ENCODE measurements at regions not wholly inside any gene's neighbourhood (a gene's known extent, or its start where the extent isn't known, plus 50 kb on each side); places are given as distances from the start of the nearest gene placed in this dataset.
"Not testable (repeated sequence)": the region's sequence is repeated elsewhere in the genome, so short reads cannot be mapped to it uniquely, and the experiment has no call there.

DNA sequence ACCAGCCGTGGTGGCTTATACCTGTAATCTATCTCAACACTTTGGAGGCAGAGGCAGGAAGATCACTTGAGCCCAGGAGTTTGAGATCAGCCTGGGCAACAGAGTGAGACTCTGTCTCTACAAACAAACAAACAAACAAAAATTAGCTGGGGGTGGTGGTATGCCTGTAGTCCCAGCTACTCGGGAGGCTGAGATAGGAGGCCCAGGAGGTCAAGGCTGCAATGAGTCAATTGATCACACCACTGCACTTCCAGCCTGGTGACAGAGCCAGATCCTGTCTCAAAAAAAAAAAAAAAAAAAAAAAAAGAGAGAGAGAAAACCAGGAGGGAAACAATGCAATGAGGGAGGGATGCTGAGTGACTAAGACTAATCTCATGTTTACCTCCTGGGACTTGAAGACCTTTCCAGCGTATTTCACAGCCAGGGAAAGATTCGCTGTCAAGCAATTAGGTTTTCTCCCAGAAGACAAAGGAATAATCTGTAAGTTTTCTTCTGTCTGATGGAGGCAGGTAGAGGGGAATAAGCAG, 51.1 kb upstream of the MIER3 start:
- no peak for DNase-seq (ENCODE audit: extremely low read depth, low read depth)
- no peak overlapping the region for H3K4me3 ChIP-seq (replicated peaks; ENCODE audit: low read depth, low read length)
- TF ChIP-seq, protein P1, sequence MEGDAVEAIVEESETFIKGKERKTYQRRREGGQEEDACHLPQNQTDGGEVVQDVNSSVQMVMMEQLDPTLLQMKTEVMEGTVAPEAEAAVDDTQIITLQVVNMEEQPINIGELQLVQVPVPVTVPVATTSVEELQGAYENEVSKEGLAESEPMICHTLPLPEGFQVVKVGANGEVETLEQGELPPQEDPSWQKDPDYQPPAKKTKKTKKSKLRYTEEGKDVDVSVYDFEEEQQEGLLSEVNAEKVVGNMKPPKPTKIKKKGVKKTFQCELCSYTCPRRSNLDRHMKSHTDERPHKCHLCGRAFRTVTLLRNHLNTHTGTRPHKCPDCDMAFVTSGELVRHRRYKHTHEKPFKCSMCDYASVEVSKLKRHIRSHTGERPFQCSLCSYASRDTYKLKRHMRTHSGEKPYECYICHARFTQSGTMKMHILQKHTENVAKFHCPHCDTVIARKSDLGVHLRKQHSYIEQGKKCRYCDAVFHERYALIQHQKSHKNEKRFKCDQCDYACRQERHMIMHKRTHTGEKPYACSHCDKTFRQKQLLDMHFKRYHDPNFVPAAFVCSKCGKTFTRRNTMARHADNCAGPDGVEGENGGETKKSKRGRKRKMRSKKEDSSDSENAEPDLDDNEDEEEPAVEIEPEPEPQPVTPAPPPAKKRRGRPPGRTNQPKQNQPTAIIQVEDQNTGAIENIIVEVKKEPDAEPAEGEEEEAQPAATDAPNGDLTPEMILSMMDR (IDR thresholded peaks at IDR 0.05; ENCODE audit: low read depth, low read length, missing control alignments): no peak

DNA sequence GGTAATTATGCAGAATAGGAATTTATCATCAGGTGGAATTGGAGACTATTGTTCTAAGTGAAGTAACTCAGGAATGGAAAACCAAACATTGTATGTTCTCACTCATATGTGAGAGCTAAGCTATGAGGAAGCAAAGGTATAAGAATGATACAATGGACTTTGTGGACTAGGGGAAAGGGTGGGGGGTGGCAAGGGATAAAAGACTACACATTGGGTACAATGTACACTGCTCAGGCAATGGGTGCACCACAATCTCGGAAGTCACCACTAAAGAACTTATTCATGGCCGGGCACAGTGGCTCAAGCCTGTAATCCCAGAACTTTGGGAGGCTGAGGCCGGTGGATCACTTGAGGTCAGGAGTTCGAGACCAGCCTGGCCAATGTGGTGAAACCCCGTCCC, 51.6 kb upstream of the MIER3 start:
- not testable (repeated sequence) for H3K4me3 ChIP-seq (replicated peaks; ENCODE audit: low read depth, low read length); DNase-seq (ENCODE audit: extremely low read depth, low read depth)

DNA sequence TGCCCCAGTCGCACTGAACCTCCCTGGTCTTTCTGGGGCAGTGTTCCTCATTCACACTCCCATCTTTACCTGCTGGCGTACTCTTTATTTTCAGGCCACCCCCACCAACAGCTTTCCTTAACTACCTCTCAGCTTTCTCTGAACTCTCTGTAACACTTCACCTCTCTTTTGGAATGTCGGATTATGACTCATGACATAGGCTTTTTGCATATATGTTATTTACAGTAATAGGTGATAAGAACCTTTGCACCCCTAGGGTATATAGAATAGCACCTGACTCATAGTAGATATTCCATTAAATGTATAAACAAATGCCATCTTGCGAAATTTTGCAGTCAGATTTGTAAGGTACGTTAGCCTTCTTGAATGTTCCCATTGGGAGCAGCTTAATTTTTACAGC, 52.9 kb upstream of the MIER3 start:
- H3K4me3 ChIP-seq (replicated peaks; ENCODE audit: low read depth, low read length): no peak overlapping the region
- TF ChIP-seq, protein P1 (IDR thresholded peaks at IDR 0.05; ENCODE audit: low read depth, low read length, missing control alignments): no peak
- no peak for DNase-seq (ENCODE audit: extremely low read depth, low read depth)

DNA sequence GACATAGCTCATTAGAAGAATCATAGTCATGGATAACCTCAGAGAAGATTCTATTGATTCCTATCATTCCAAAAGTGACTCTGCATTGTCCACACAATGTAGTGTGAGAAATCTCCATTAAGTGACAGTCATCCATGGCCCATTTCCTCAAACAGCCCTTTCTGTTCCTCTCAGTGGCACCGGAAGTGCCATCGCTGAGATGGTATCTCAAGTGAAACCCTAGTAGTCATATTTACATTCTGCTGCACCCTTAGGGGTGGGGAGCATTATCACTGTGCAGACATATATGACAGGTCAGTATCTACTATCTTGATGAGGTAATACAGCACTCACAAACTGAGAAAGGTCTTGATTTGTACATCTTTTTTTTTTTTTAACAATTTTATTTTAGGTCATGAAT, 55.4 kb upstream of the MIER3 start:
- DNase-seq (ENCODE audit: extremely low read depth, low read depth): no peak
- TF ChIP-seq, protein P1 (IDR thresholded peaks at IDR 0.05; ENCODE audit: low read depth, low read length, missing control alignments): no peak
- no peak overlapping the region for H3K4me3 ChIP-seq (replicated peaks; ENCODE audit: low read depth, low read length)

DNA sequence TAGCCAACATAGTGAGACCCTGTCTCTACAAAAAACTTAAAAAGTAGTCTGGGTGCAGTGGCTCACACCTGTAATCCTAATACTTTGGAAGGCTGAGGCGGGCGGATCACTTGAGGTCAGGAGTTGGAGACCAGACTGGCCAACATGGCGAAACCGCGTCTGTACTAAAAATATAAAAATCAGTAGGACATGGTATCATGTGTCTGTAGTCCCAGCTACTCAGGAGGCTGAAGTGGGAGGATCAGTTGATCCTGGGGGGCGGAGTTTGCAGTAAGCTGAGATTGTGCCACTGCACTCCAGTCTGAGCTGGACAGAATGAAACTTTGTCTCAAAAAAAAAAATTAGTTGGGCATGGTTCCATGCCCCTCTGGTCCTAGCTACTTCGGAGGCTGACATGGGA, 57.9 kb upstream of the MIER3 start:
- H3K4me3 ChIP-seq (replicated peaks; ENCODE audit: low read depth, low read length): no peak overlapping the region
- TF ChIP-seq, protein P1 (IDR thresholded peaks at IDR 0.05; ENCODE audit: low read depth, low read length, missing control alignments): no peak
- no peak for DNase-seq (ENCODE audit: extremely low read depth, low read depth)

DNA sequence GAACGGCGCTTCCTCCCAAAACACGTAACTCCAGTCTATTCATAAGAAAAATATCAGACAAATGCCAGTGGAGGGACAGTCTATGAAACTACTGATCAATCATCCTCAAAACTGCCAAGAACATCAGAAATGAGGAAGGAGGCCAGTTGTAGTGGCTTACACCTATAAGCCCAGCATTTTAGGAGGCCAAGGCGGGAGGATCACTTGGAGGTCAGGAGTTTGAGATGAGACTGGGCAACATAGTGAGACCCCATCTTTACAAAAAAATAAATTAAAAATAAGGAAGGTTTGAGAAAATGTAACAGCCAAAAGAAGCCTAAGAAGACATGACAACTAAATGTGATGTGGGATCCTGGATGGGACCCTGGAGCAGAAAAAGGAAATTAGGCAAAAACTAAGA, 58.9 kb upstream of the MIER3 start:
- H3K4me3 ChIP-seq (replicated peaks; ENCODE audit: low read depth, low read length): no peak overlapping the region
- TF ChIP-seq, protein P1 (IDR thresholded peaks at IDR 0.05; ENCODE audit: low read depth, low read length, missing control alignments): no peak
- no peak for DNase-seq (ENCODE audit: extremely low read depth, low read depth)

DNA sequence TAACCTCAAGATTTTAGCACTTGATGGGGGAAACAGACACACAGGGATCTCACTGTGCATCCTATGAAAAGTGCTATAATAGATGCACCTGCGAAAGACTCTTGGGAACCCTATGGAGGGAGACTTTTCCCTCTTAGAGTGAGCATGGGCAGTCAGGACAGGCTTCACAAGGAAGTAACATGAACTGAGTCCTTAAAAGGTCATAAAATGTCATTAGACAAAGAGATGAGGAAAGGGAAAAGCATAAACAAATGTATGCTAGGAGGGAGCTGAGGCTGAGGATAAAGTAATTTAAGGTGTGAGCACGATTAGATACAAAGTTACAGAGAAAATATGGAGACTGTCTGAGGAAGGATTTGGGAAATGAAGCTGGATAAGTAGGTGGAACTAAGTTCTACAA, 60.6 kb upstream of the MIER3 start:
- TF ChIP-seq, protein P1 (IDR thresholded peaks at IDR 0.05; ENCODE audit: low read depth, low read length, missing control alignments): no peak
- no peak overlapping the region for H3K4me3 ChIP-seq (replicated peaks; ENCODE audit: low read depth, low read length)
- no peak for DNase-seq (ENCODE audit: extremely low read depth, low read depth)
